ENCODE measurements at regions not wholly inside any gene's neighbourhood (a gene's known extent, or its start where the extent isn't known, plus 50 kb on each side); places are given as distances from the start of the nearest gene placed in this dataset.

GRCh38 chr7:156318926-156319325 is 321.6 kb upstream of the RNF32 start:
- no peak for DNase-seq (ENCODE audit: low read depth in 3 of 3, low spot score in 1 of 3)

- no peak for DNase-seq (ENCODE audit: low read depth in 3 of 3, low spot score in 1 of 3)
Observed at GRCh38 chr7:156318426-156318825, 322.1 kb upstream of the RNF32 start.

GRCh38 chr7:156309016-156309620 is 331.5 kb upstream of the RNF32 start:
- no peak for DNase-seq (ENCODE audit: low read depth in 3 of 3, low spot score in 1 of 3)

- DNase-seq (ENCODE audit: low read depth in 3 of 3, low spot score in 1 of 3) = no peak
Observed at GRCh38 chr7:156307193-156307592, 333.4 kb upstream of the RNF32 start.

- no peak for DNase-seq (ENCODE audit: low read depth in 3 of 3, low spot score in 1 of 3)
Observed at GRCh38 chr7:156305351-156305750, 335.2 kb upstream of the RNF32 start.

- DNase-seq (ENCODE audit: low read depth in 3 of 3, low spot score in 1 of 3) = no peak
Observed at GRCh38 chr7:156282816-156283215, 357.8 kb upstream of the RNF32 start.

GRCh38 chr7:156279635-156280034 is 360.9 kb upstream of the RNF32 start:
- no peak for DNase-seq (ENCODE audit: low read depth in 3 of 3, low spot score in 1 of 3)

GRCh38 chr7:156275292-156275691 is 365.3 kb upstream of the RNF32 start:
- no peak for DNase-seq (ENCODE audit: low read depth in 3 of 3, low spot score in 1 of 3)

- DNase-seq (ENCODE audit: low read depth in 3 of 3, low spot score in 1 of 3) = no peak
Observed at GRCh38 chr7:156274557-156274956, 366.0 kb upstream of the RNF32 start.

GRCh38 chr7:156261581-156261980 is 379.0 kb upstream of the RNF32 start:
- DNase-seq (ENCODE audit: low read depth in 3 of 3, low spot score in 1 of 3) = no peak

GRCh38 chr7:156257904-156258303 is 382.7 kb upstream of the RNF32 start:
- no peak for DNase-seq (ENCODE audit: low read depth in 3 of 3, low spot score in 1 of 3)

GRCh38 chr7:156255635-156256034 is 384.9 kb upstream of the RNF32 start:
- DNase-seq (ENCODE audit: low read depth in 3 of 3, low spot score in 1 of 3) = no peak

GRCh38 chr7:156251861-156252260 is 388.7 kb upstream of the RNF32 start:
- DNase-seq (ENCODE audit: low read depth in 3 of 3, low spot score in 1 of 3) = no peak

GRCh38 chr7:156240532-156240931 is 400.0 kb upstream of the RNF32 start:
- no peak for DNase-seq (ENCODE audit: low read depth in 3 of 3, low spot score in 1 of 3)

GRCh38 chr7:156238366-156239133 is 402.0 kb upstream of the RNF32 start:
- no peak for DNase-seq (ENCODE audit: low read depth in 3 of 3, low spot score in 1 of 3)

- no peak for DNase-seq (ENCODE audit: low read depth in 3 of 3, low spot score in 1 of 3)
Observed at GRCh38 chr7:156237614-156238013, 403.0 kb upstream of the RNF32 start.

GRCh38 chr7:156236936-156237599 is 403.5 kb upstream of the RNF32 start:
- DNase-seq (ENCODE audit: low read depth in 3 of 3, low spot score in 1 of 3) = no peak

GRCh38 chr7:156236181-156236889 is 404.2 kb upstream of the RNF32 start:
- DNase-seq (ENCODE audit: low read depth in 3 of 3, low spot score in 1 of 3) = no peak

GRCh38 chr7:156234666-156235494 is 405.7 kb upstream of the RNF32 start:
- no peak for DNase-seq (ENCODE audit: low read depth in 3 of 3, low spot score in 1 of 3)

- no peak for DNase-seq (ENCODE audit: low read depth in 3 of 3, low spot score in 1 of 3)
Observed at GRCh38 chr7:156234192-156234591, 406.4 kb upstream of the RNF32 start.

All from stimulated activated CD4-positive, alpha-beta T cell treated with anti-CD3 and anti-CD28 coated beads, TNF-alpha, amount 100 ng/mL, for 1 hour (primary cell).